Omental fat pad (tissue), 3 donors: ENCODE measurements at regions not wholly inside any gene's neighbourhood (a gene's known extent, or its start where the extent isn't known, plus 50 kb on each side); places are given as distances from the start of the nearest gene placed in this dataset.

ENCODE experiments used
- ATAC-seq: fragments of 150-250 bp; one replicate; pipeline ENCODE4 v1.9.1; 2016; ENCODE audit warnings: mild to moderate bottlenecking, moderate library complexity; ENCODE audit not compliant: low FRiP score
- DNase-seq: peaks from one replicate; pipeline ENCODE4 v3.0.0-alpha.2; 2019; ENCODE audit warnings: low spot score
- CTCF ChIP-seq, 3 donors: fragments of 450-650 bp; IDR thresholded peaks; one replicate each; pipeline ENCODE4 v1.5.1; 2016 to 2017; ENCODE audit warnings: antibody characterized with exemption in 3 of 3, mild to moderate bottlenecking in 3 of 3, moderate library complexity in 2 of 3

- TF ChIP-seq CTCF (IDR thresholded peaks at IDR 0.05): no peak
- DNase-seq (no peak), ATAC-seq (no peak)
These were observed 321.7 kb upstream of the TSHZ3 start for GRCh38 chr19:31670931-31671330.

- TF ChIP-seq CTCF (IDR thresholded peaks at IDR 0.05): no peak
- DNase-seq: no peak
These were observed 322.3 kb upstream of the TSHZ3 start for GRCh38 chr19:31671411-31672035.

GRCh38 chr19:31674503-31675192, 325.4 kb upstream of the TSHZ3 start:
- DNase-seq (no peak), ATAC-seq (no peak)
- TF ChIP-seq CTCF (IDR thresholded peaks at IDR 0.05): no peak

More at GRCh38 chr19:31671411-31672035, 322.3 kb upstream of the TSHZ3 start:
- ATAC-seq: no peak

- no peak for ATAC-seq
- TF ChIP-seq CTCF (IDR thresholded peaks at IDR 0.05): no peak
- no peak for DNase-seq
These were observed 326.1 kb upstream of the TSHZ3 start for GRCh38 chr19:31675193-31675913.

GRCh38 chr19:31676271-31677004, 327.2 kb upstream of the TSHZ3 start:
- DNase-seq (no peak), ATAC-seq (no peak)
- TF ChIP-seq CTCF (IDR thresholded peaks at IDR 0.05): no peak

GRCh38 chr19:31678421-31678820, 329.2 kb upstream of the TSHZ3 start:
- DNase-seq (no peak), ATAC-seq (no peak)
- TF ChIP-seq CTCF (IDR thresholded peaks at IDR 0.05): no peak
